Breast epithelium (tissue), 4 donors: ENCODE measurements at regions not wholly inside any gene's neighbourhood (a gene's known extent, or its start where the extent isn't known, plus 50 kb on each side); places are given as distances from the start of the nearest gene placed in this dataset.

Source experiments
- DNase-seq, 2 donors: peaks; one replicate each; pipeline ENCODE4 v3.0.0-alpha.2; 2019; ENCODE audit warnings: low spot score in 2 of 2
- H3K27ac ChIP-seq, 2 donors: fragments of 200-600 bp; sonication (generic) in 1 of 2; one replicate each; pipeline ENCODE4 v1.5.1; 2016 to 2019; ENCODE audit warnings: mild to moderate bottlenecking in 1 of 2
- H3K27me3 ChIP-seq, 2 donors: fragments of 200-600 bp; sonication (generic) in 1 of 2; one replicate each; pipeline versions ENCODE4 v1.5.1 to v1.6.0; 2017 to 2019; ENCODE audit warnings: control low read depth in 1 of 2, mild to moderate bottlenecking in 1 of 2
- H3K36me3 ChIP-seq: fragments of 200-600 bp; one replicate; pipeline ENCODE4 v1.5.1; 2019
- H3K4me1 ChIP-seq, 2 donors: fragments of 200-600 bp; sonication (generic); one replicate each; pipeline ENCODE4 v1.5.1; 2016 to 2019; ENCODE audit warnings: control low read depth in 1 of 2
- H3K4me3 ChIP-seq, 3 donors: fragments of 200-600 bp; sonication (generic); 1 replicate in 2 of 3; 2 replicates in 1 of 3; pipeline ENCODE4 v1.5.1; 2016 to 2019; ENCODE audit warnings: mild to moderate bottlenecking in 3 of 3, moderate library complexity in 2 of 3
- H3K9me3 ChIP-seq, 2 donors: fragments of 200-600 bp; sonication (generic) in 1 of 2; one replicate each; pipeline ENCODE4 v1.5.1; 2016 to 2019; ENCODE audit warnings: control low read depth in 1 of 2
- POLR2A ChIP-seq: fragments of 450-650 bp; IDR thresholded peaks from one replicate; pipeline ENCODE4 v1.6.1; 2016; ENCODE audit warnings: antibody characterized with exemption, mild to moderate bottlenecking, moderate library complexity
- POLR2AphosphoS5 ChIP-seq, 3 donors: sonication (generic); formaldehyde crosslinking; IDR thresholded peaks; one replicate each; pipeline ENCODE4 v1.6.1; 2017; ENCODE audit warnings: antibody characterized with exemption in 3 of 3
- intact Hi-C: fragments of 100-400 bp; cut with DNase I; formaldehyde crosslinking; loops from one replicate; pipeline ENCODE4 v1.15.1; 2023; ENCODE audit warnings: low total_unique reads
- TF ChIP-seq, protein P1 (sequence below), 3 donors: fragments of 450-650 bp; IDR thresholded peaks; one replicate each; pipeline ENCODE4 v1.5.1; 2016 to 2017; ENCODE audit warnings: antibody characterized with exemption in 3 of 3, mild to moderate bottlenecking in 3 of 3, moderate library complexity in 3 of 3

- Histone ChIP-seq H3K4me1 (no peaks in the 10 kb centered on the region), H3K27me3 (no peaks in the 10 kb centered on the region), H3K9me3 (no peaks in the 10 kb centered on the region), H3K4me3 (no peak overlapping the region), H3K27ac (no peak overlapping the region), H3K36me3 (no peaks in the 10 kb centered on the region)
- intact Hi-C loops: no loop called here
- no peak for TF ChIP-seq POLR2A
- TF ChIP-seq, protein P1, sequence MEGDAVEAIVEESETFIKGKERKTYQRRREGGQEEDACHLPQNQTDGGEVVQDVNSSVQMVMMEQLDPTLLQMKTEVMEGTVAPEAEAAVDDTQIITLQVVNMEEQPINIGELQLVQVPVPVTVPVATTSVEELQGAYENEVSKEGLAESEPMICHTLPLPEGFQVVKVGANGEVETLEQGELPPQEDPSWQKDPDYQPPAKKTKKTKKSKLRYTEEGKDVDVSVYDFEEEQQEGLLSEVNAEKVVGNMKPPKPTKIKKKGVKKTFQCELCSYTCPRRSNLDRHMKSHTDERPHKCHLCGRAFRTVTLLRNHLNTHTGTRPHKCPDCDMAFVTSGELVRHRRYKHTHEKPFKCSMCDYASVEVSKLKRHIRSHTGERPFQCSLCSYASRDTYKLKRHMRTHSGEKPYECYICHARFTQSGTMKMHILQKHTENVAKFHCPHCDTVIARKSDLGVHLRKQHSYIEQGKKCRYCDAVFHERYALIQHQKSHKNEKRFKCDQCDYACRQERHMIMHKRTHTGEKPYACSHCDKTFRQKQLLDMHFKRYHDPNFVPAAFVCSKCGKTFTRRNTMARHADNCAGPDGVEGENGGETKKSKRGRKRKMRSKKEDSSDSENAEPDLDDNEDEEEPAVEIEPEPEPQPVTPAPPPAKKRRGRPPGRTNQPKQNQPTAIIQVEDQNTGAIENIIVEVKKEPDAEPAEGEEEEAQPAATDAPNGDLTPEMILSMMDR (IDR thresholded peaks at IDR 0.05): no peak
- no peak for TF ChIP-seq POLR2AphosphoS5 (IDR thresholded peaks at IDR 0.05)
- no peak for DNase-seq
These were observed 549.0 kb upstream of the LUZP2 start for GRCh38 chr11:23947883-23948282.

- no peak overlapping the region for H3K27ac ChIP-seq
- intact Hi-C loops: no loop called here
- TF ChIP-seq POLR2AphosphoS5 (IDR thresholded peaks at IDR 0.05) (no peak), POLR2A (no peak)
- no peaks in the 10 kb centered on the region for H3K27me3 ChIP-seq
- DNase-seq: no peak
- H3K4me3 ChIP-seq: no peak overlapping the region
- H3K36me3 ChIP-seq: no peaks in the 10 kb centered on the region
- H3K4me1 ChIP-seq: no peaks in the 10 kb centered on the region
- H3K9me3 ChIP-seq: no peaks in the 10 kb centered on the region
These were observed 548.0 kb upstream of the LUZP2 start for GRCh38 chr11:23948851-23949250.

DNA sequence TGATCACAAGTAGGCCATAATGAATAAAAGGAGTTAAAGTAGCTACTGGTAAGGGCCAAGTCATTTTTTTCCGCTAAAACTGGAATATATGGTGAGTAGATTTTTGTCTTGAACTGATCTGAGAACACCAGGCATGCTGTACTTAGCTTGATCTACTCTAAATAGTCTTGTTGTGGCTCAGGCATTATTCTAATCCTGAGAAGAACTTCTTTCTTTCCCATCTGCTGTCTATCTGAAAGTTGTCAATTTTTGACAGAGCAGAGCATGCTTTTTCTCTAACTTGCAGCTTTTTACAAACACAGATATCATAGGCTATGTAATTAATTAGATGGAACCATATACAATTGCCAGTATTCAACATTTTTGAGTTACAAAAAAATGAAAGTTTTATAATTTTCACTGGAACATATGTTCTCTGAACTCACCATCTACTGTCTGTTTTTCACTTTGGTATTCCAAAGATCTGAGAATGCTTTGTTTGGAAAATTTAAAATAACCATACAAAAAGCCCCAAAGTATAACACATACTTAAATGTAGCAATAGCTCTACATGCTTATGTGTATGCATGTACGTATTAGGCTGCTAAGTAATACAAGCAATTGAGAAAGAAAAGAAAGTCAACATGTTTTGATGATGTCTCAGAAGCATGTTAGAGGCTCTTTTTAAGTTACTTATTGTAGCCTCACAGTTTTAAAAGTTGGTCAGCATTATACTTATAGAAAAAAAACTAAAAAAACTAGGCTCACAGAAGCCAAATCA lies 542.7 kb upstream of the LUZP2 start:
- no peaks in the 10 kb centered on the region for H3K4me1 ChIP-seq
- H3K27me3 ChIP-seq: no peaks in the 10 kb centered on the region
- no peaks in the 10 kb centered on the region for H3K36me3 ChIP-seq
- no peaks in the 10 kb centered on the region for H3K9me3 ChIP-seq
- no peak overlapping the region for H3K4me3 ChIP-seq
- intact Hi-C loops: no loop called here
- TF ChIP-seq POLR2A: no peak
- no peak for TF ChIP-seq POLR2AphosphoS5 (IDR thresholded peaks at IDR 0.05)
- TF ChIP-seq, protein P1 (IDR thresholded peaks at IDR 0.05): no peak
- H3K27ac ChIP-seq: no peak overlapping the region
- no peak for DNase-seq

DNA sequence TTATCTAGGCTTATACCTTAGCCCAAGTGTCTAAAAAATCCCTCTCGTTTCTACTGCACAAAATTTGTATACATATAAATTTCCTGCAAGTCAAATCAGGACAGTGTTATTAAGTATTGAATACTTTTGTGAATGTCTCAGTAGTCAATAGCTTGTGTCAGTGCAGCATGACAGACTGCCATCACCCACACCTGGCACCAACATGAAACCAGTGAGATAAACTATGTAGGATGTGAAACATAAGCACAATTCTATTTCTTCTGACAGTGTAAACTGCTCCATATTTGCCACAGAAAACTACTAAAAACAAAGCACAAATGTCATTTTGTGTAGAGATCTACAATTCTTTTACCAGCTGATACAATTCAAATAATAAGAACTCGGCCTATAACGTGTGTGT lies 542.1 kb upstream of the LUZP2 start:
- Histone ChIP-seq H3K36me3 (no peaks in the 10 kb centered on the region), H3K27ac (no peak overlapping the region), H3K4me3 (no peak overlapping the region), H3K27me3 (no peaks in the 10 kb centered on the region), H3K4me1 (no peaks in the 10 kb centered on the region), H3K9me3 (no peaks in the 10 kb centered on the region)
- no peak for DNase-seq
- no peak for TF ChIP-seq POLR2AphosphoS5 (IDR thresholded peaks at IDR 0.05)
- intact Hi-C loops: no loop called here

GRCh38 chr11:23956586-23956985 lies 540.3 kb upstream of the LUZP2 start:
- Histone ChIP-seq H3K36me3 (no peaks in the 10 kb centered on the region), H3K4me1 (no peaks in the 10 kb centered on the region), H3K27ac (no peak overlapping the region), H3K9me3 (no peaks in the 10 kb centered on the region), H3K27me3 (no peaks in the 10 kb centered on the region), H3K4me3 (no peak overlapping the region)
- TF ChIP-seq POLR2A (no peak), POLR2AphosphoS5 (IDR thresholded peaks at IDR 0.05) (no peak)
- TF ChIP-seq, protein P1 (IDR thresholded peaks at IDR 0.05): no peak
- DNase-seq: no peak
- intact Hi-C loops: no loop called here

- Histone ChIP-seq H3K27me3 (no peaks in the 10 kb centered on the region), H3K4me3 (no peak overlapping the region), H3K27ac (no peak overlapping the region), H3K4me1 (no peaks in the 10 kb centered on the region), H3K9me3 (no peaks in the 10 kb centered on the region), H3K36me3 (no peaks in the 10 kb centered on the region)
- TF ChIP-seq, protein P1 (IDR thresholded peaks at IDR 0.05): no peak
- TF ChIP-seq POLR2A (no peak), POLR2AphosphoS5 (IDR thresholded peaks at IDR 0.05) (no peak)
- no peak for DNase-seq
- intact Hi-C loops: no loop called here
These were observed 539.5 kb upstream of the LUZP2 start for GRCh38 chr11:23957314-23957713.
